LNCaP clone FGC (cell line): ENCODE measurements at regions not wholly inside any gene's neighbourhood (a gene's known extent, or its start where the extent isn't known, plus 50 kb on each side); places are given as distances from the start of the nearest gene placed in this dataset.
A peak's percentile ranks its signal among the peaks of the same experiment; 100 is the strongest.

Experiments used
- DNase-seq: peaks from one replicate; pipeline ENCODE4 v3.0.0-alpha.2; 2011; ENCODE audit warnings: low read depth
- H3K4me3 ChIP-seq: 2 replicates; pipeline ENCODE4 v1.5.1; 2011; ENCODE audit warnings: mild to moderate bottlenecking, low read depth, low read length, control low read depth
- CTCF ChIP-seq: IDR thresholded peaks from 2 replicates; pipeline ENCODE4 v1.5.1; 2012; ENCODE audit warnings: mild to moderate bottlenecking; ENCODE audit not compliant: control insufficient read depth, insufficient read depth; ENCODE audit errors: extremely low read depth

DNA sequence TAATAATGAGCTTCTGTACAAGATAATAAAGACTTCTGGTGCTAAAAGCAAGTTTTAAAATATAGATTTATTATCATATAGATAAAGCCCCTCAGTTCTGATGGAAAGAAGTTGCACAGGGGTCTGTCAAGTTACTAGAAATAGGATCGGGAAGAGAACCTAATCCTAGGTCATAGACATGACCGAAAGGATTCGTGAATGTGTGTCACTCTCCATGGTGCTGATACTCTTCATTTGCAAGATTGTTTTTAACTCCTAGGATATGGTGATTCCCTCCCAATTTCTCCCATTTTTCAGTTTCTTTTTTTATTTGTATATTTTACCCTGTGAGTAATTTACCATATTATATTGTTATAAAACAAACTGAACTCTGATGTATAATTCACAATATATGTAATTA, 58.9 kb upstream of the CTNNA2 start:
- TF ChIP-seq CTCF = no peak
- DNase-seq = peak; percentile 7
- H3K4me3 ChIP-seq = no peak overlapping the region

- no peak for TF ChIP-seq CTCF
- no peak overlapping the region for H3K4me3 ChIP-seq
- no peak for DNase-seq
These were observed 60.2 kb upstream of the CTNNA2 start for GRCh38 chr2:79452651-79453050.

GRCh38 chr2:79447463-79447862, 65.4 kb upstream of the CTNNA2 start:
- DNase-seq = no peak
- H3K4me3 ChIP-seq = no peak overlapping the region
- no peak for TF ChIP-seq CTCF

DNA sequence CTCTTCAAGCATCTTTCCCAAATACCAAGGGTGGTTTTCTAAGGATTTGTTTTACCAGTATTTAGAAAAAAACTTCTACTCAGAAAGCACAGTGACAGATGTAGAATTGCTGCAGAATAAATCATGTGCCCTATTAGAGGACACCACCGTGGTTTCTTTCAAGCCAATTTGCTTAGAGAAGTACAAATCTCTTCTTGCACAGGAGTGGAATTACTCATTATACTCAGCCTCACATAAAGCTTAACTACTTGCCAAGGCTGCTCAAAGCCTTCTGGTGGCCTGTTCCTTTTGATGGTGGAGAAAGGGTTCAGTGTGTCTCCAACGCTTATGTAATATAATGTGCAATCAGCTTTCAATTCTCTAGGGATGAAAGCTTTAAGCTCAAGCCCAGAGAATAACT, 66.5 kb upstream of the CTNNA2 start:
- no peak for DNase-seq
- H3K4me3 ChIP-seq = no peak overlapping the region
- TF ChIP-seq CTCF = no peak

DNA sequence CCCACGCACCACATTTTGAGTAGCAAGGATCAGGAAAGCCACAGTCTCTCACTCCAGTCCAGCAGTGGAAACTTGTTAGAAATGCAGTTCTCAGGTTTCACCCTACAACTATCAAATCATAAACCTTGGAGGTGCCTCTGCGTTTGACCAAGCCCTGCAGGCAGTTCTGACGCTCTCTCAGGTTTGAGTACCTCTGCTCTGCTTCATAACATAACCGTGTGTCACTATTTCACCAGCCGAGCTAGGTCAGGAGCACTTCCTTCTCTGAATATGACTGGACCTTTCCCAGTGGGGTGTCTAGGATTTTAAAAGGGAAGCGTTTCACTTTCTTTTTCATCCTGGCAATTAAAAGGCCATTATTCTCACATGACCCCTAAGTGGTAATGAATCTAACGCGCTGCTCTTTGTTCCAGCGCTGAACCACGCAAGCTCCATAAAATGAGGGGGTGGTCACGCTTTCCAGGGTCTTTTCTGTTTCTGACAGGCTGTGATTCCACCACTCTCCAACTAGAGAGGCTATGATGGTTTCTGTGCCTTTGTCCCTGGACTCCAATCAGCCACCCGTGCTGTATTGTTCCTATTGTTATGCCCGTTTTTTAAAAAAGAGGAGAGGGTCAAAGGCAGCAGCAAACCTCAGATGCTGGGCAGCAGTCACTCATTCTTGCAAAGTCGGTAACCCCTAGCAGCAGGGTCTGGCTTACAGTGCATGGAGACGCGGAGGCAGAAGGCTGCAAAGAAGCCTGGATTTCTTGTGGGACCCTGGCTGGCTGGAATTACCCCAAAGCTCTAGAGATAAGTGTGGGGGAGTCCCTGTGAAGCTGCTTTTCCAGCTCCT, 75.2 kb upstream of the CTNNA2 start:
- TF ChIP-seq CTCF = no peak
- no peak for DNase-seq

DNA sequence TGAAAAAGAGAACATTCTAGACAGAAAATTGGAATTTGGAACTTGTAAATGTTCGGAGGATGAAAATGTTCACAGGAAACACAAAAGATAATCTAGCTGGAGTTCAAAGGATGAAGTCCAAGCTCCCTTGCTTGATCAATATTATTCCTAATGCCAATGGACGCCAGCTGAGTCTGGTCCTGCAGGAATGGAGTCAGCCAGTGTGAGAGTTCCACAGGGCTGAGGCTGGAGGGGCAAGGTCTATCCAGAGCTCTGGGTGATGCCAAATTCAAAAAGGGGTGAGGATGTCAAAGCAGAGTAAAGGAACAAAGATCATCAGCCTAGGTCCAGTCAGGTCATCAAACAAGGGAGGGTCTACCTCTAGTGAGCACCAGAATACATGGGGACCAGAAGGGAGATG, 78.5 kb upstream of the CTNNA2 start:
- no peak overlapping the region for H3K4me3 ChIP-seq
- TF ChIP-seq CTCF = no peak
- no peak for DNase-seq

More for the DNA sequence above, 75.2 kb upstream of the CTNNA2 start:
- no peak overlapping the region for H3K4me3 ChIP-seq

DNA sequence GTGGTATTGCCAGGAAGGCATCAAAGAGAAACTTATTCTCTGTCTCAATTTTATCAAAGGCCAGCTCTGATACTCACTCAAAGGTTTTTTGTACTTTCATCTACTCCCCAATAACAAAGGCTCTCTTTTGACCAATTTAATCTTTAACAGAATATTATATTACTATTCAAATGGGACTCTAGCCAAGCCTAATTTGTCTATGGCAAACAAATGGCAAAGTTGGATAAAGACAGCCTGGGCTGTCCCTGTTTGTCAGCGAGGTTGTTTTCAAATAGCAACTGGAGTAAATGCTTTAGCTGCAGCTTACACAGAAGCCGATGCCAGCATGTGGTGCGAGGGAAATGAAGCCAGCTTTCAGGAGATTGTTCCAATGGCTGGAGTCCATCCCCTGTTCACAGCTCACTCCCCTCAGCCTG, 80.1 kb upstream of the CTNNA2 start:
- H3K4me3 ChIP-seq = no peak overlapping the region
- TF ChIP-seq CTCF = no peak
- no peak for DNase-seq
